ENCODE measurements at regions not wholly inside any gene's neighbourhood (a gene's known extent, or its start where the extent isn't known, plus 50 kb on each side); places are given as distances from the start of the nearest gene placed in this dataset.

DNA sequence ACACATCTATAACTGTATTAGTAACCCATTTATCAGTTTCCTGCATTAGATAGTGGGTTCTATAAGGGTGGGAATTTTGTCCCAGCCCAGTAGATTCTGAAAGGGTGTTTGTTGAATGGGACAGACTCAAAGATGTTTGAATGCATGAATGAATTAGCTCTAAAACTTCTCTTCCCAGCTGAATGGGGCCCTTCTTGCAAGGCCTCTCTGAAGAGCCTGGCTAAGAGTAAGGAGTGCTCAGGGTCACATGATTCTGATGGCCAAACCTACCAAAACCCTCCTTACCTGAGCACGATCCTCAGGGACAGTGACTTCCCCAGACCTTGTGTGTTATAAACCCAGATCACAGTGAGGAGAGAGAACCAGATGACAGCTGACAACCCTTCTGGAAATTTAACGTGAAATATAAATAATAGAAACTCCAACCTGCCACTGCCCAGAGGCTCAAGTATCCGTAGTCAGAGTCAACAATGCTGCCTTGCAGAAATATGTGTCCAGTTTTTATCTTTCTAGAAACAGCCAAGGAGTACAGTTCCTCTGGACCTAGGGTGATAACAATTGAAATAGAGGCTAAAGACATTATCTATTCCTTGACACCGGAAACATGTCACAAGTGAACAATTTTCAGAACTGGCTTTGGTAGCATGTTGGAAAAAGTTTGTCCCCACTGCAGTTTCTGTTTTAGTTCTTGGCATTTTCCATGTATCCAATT, 268.9 kb upstream of the MAF start:
- Histone ChIP-seq H3K4me3 (ENCODE audit: low read length) (no peak overlapping the region), H3K27ac (ENCODE audit: low read length) (no peak overlapping the region), H3K9me3 (ENCODE audit: control insufficient read depth, insufficient read depth, low read length) (no peaks in the 10 kb centered on the region), H3K36me3 (ENCODE audit: control insufficient read depth, insufficient read depth, low read length) (no peaks in the 10 kb centered on the region), H3K4me1 (ENCODE audit: control insufficient read depth, insufficient read depth, low read length) (no peaks in the 10 kb centered on the region), H3K27me3 (ENCODE audit: control insufficient read depth, insufficient read depth, low read length) (no peaks in the 10 kb centered on the region)
- Mint-ChIP-seq H3K9me3 (no peaks in the 10 kb centered on the region), H3K27me3 (ENCODE audit: low read depth in 2 of 2) (peaks cover 0 to 16% of the 10 kb centered on the region in 2 donors), H3K4me3 (no peak overlapping the region), H3K36me3 (no peaks in the 10 kb centered on the region), H3K4me1 (no peaks in the 10 kb centered on the region), H3K27ac (no peak overlapping the region)
- intact Hi-C loops (cut with micrococcal nuclease), result no loop called here
- ATAC-seq, result no peak
- TF ChIP-seq, protein P1, sequence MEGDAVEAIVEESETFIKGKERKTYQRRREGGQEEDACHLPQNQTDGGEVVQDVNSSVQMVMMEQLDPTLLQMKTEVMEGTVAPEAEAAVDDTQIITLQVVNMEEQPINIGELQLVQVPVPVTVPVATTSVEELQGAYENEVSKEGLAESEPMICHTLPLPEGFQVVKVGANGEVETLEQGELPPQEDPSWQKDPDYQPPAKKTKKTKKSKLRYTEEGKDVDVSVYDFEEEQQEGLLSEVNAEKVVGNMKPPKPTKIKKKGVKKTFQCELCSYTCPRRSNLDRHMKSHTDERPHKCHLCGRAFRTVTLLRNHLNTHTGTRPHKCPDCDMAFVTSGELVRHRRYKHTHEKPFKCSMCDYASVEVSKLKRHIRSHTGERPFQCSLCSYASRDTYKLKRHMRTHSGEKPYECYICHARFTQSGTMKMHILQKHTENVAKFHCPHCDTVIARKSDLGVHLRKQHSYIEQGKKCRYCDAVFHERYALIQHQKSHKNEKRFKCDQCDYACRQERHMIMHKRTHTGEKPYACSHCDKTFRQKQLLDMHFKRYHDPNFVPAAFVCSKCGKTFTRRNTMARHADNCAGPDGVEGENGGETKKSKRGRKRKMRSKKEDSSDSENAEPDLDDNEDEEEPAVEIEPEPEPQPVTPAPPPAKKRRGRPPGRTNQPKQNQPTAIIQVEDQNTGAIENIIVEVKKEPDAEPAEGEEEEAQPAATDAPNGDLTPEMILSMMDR (IDR thresholded peaks at IDR 0.05), result no peak
- DNase-seq, result no peak
- 93% methylated on average over 4 of the region's 4 CpGs for WGBS (ENCODE audit: insufficient coverage)

DNA sequence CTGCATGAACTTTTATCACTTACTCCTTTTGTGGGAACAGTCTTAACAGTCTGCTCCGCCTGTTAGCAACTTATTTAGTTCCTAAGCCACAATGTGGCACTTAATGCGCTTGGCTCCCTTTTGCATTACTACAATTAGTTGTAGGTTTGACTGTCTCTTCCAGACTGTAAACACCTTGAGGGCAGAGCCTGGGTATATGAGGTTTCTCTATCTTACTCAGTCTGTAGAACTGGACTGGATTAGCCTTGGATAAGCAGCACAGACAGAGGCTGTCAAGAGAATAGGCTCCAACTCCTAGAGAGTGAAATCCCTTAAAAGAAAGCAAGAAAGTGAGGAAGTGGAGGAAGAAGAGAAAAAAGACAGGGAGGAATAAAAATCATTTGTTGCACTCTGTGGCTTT, 268.3 kb upstream of the MAF start:
- H3K4me1 ChIP-seq (ENCODE audit: control insufficient read depth, insufficient read depth, low read length), result no peaks in the 10 kb centered on the region
- no peak overlapping the region for H3K27ac ChIP-seq (ENCODE audit: low read length)
- H3K4me1 Mint-ChIP-seq, result peaks cover 2 to 3% of the 10 kb centered on the region in 2 donors
- H3K27me3 Mint-ChIP-seq (ENCODE audit: low read depth in 2 of 2), result peaks cover 0 to 16% of the 10 kb centered on the region in 2 donors
- intact Hi-C loops (cut with micrococcal nuclease), result no loop called here
- DNase-seq, result no peak
- 96% methylated on average over 2 of the region's 2 CpGs for WGBS (ENCODE audit: insufficient coverage)
- no peaks in the 10 kb centered on the region for H3K36me3 Mint-ChIP-seq
- H3K27me3 ChIP-seq (ENCODE audit: control insufficient read depth, insufficient read depth, low read length), result no peaks in the 10 kb centered on the region
- no peaks in the 10 kb centered on the region for H3K9me3 Mint-ChIP-seq
- no peak overlapping the region for H3K27ac Mint-ChIP-seq
- no peak overlapping the region for H3K4me3 ChIP-seq (ENCODE audit: low read length)
- H3K4me3 Mint-ChIP-seq, result no peak overlapping the region
- TF ChIP-seq, protein P1 (IDR thresholded peaks at IDR 0.05), result no peak
- H3K9me3 ChIP-seq (ENCODE audit: control insufficient read depth, insufficient read depth, low read length), result no peaks in the 10 kb centered on the region
- ATAC-seq, result no peak
- H3K36me3 ChIP-seq (ENCODE audit: control insufficient read depth, insufficient read depth, low read length), result no peaks in the 10 kb centered on the region

DNA sequence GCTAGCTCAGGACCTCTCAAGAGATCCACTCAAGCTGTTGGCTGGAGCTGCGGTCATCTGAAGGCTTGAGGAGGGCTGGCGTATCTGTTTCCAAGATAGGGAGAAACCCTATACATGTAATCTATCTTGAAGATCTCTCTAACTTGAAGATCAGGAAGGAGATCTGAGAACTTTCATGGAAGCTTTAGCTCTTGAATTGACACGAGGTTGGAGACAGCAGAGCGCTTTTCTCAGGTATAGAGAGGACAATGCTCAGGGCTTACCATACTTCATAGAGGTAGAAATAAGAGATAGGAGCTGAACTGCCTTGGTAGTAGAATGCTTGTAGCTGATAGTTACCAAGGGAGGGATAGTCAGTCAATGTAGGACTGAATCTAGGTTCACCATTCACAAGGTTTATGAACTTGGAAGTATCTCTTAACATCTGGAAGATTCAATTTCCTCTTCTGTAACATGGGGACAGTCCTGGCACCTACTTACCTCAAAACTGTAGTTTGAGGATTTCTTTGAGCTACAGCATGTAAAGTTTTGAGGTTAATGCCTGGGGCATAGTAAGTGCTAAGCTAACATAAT, 267.0 kb upstream of the MAF start:
- Mint-ChIP-seq H3K9me3 (no peaks in the 10 kb centered on the region), H3K4me1 (peaks cover 5 to 6% of the 10 kb centered on the region in 2 donors), H3K27ac (no peak overlapping the region), H3K36me3 (no peaks in the 10 kb centered on the region), H3K4me3 (no peak overlapping the region), H3K27me3 (ENCODE audit: low read depth in 2 of 2) (peaks cover 0 to 13% of the 10 kb centered on the region in 2 donors)
- no peak overlapping the region for H3K4me3 ChIP-seq (ENCODE audit: low read length)
- no peak for ATAC-seq
- H3K4me1 ChIP-seq (ENCODE audit: control insufficient read depth, insufficient read depth, low read length), result no peaks in the 10 kb centered on the region
- DNase-seq, result no peak
- no peaks in the 10 kb centered on the region for H3K9me3 ChIP-seq (ENCODE audit: control insufficient read depth, insufficient read depth, low read length)
- 88% methylated on average over 4 of the region's 4 CpGs for WGBS (ENCODE audit: insufficient coverage)
- no peaks in the 10 kb centered on the region for H3K36me3 ChIP-seq (ENCODE audit: control insufficient read depth, insufficient read depth, low read length)
- no peaks in the 10 kb centered on the region for H3K27me3 ChIP-seq (ENCODE audit: control insufficient read depth, insufficient read depth, low read length)
- no peak overlapping the region for H3K27ac ChIP-seq (ENCODE audit: low read length)
- TF ChIP-seq, protein P1 (IDR thresholded peaks at IDR 0.05), result no peak
- intact Hi-C loops (cut with micrococcal nuclease), result no loop called here

DNA sequence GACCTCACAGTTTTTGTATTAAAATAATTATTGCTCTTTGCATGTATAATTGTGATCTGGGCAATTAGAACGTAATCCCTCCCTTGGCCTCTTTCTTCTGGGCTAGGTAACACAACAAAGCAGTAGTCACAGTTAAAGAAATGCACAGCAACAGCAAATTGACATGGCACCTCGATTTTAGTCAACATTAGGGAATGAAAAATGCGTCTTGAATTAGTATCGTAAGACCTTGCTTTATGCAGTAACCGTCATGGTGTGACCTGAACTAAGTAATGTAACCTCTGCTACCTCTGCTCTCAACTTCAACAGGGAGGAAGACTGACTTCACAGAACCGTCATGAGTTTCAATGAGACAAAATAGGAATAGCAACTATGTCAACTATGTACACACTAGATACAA, 265.4 kb upstream of the MAF start:
- TF ChIP-seq, protein P1 (IDR thresholded peaks at IDR 0.05), result no peak
- Mint-ChIP-seq H3K4me1 (peaks cover 5 to 6% of the 10 kb centered on the region in 2 donors), H3K4me3 (no peak overlapping the region), H3K27ac (no peak overlapping the region), H3K27me3 (ENCODE audit: low read depth in 2 of 2) (peaks cover 6 to 15% of the 10 kb centered on the region in 2 donors), H3K36me3 (no peaks in the 10 kb centered on the region), H3K9me3 (no peaks in the 10 kb centered on the region)
- Histone ChIP-seq H3K4me1 (ENCODE audit: control insufficient read depth, insufficient read depth, low read length) (no peaks in the 10 kb centered on the region), H3K27ac (ENCODE audit: low read length) (no peak overlapping the region), H3K36me3 (ENCODE audit: control insufficient read depth, insufficient read depth, low read length) (no peaks in the 10 kb centered on the region), H3K27me3 (ENCODE audit: control insufficient read depth, insufficient read depth, low read length) (no peaks in the 10 kb centered on the region), H3K4me3 (ENCODE audit: low read length) (no peak overlapping the region), H3K9me3 (ENCODE audit: control insufficient read depth, insufficient read depth, low read length) (no peaks in the 10 kb centered on the region)
- WGBS (ENCODE audit: insufficient coverage), result 87% methylated on average over 5 of the region's 6 CpGs
- intact Hi-C loops (cut with micrococcal nuclease), result no loop called here
- DNase-seq (no peak), ATAC-seq (no peak)
